ENCODE measurements at regions not wholly inside any gene's neighbourhood (a gene's known extent, or its start where the extent isn't known, plus 50 kb on each side); places are given as distances from the start of the nearest gene placed in this dataset.

DNA sequence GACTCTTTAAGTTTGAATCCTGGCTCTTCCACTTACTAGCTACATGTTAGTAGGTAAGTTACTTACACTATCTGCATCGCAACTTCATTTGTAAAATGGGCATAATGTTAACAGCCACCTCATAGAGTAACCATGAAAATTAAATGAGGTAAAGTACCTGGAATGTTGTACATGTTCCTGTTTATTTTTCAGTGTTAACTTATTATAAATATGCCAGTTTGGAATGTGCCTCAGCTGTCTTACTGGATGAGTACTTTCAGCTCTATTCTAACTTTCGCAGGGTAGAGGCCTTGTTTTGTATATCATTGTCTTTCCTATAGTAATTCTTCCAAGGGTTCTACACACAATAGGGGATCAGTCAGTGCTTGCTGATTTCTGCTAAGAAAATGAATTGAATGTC lies 167.4 kb downstream of the DUSP10 start:
- TF ChIP-seq, protein P1, sequence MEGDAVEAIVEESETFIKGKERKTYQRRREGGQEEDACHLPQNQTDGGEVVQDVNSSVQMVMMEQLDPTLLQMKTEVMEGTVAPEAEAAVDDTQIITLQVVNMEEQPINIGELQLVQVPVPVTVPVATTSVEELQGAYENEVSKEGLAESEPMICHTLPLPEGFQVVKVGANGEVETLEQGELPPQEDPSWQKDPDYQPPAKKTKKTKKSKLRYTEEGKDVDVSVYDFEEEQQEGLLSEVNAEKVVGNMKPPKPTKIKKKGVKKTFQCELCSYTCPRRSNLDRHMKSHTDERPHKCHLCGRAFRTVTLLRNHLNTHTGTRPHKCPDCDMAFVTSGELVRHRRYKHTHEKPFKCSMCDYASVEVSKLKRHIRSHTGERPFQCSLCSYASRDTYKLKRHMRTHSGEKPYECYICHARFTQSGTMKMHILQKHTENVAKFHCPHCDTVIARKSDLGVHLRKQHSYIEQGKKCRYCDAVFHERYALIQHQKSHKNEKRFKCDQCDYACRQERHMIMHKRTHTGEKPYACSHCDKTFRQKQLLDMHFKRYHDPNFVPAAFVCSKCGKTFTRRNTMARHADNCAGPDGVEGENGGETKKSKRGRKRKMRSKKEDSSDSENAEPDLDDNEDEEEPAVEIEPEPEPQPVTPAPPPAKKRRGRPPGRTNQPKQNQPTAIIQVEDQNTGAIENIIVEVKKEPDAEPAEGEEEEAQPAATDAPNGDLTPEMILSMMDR (IDR thresholded peaks at IDR 0.05): no peak
- no peak for TF ChIP-seq POLR2A (IDR thresholded peaks at IDR 0.05)

Measured in Peyer's patch (tissue), 4 donors.